PC-9 (cell line): ENCODE measurements at regions not wholly inside any gene's neighbourhood (a gene's known extent, or its start where the extent isn't known, plus 50 kb on each side); places are given as distances from the start of the nearest gene placed in this dataset.

Source experiments
- EZH2 ChIP-seq: fragments of 200-600 bp; sonication (generic); IDR thresholded peaks from 2 replicates; pipeline ENCODE4 v1.8.0; 2017; ENCODE audit warnings: antibody characterized with exemption, low read depth
- TF ChIP-seq, protein P1 (sequence below): fragments of 200-600 bp; sonication (generic); conservative IDR thresholded peaks from 2 replicates; pipeline ENCODE4 v1.6.1; 2017; ENCODE audit warnings: mixed run types, antibody characterized with exemption, mild to moderate bottlenecking, moderate library complexity

DNA sequence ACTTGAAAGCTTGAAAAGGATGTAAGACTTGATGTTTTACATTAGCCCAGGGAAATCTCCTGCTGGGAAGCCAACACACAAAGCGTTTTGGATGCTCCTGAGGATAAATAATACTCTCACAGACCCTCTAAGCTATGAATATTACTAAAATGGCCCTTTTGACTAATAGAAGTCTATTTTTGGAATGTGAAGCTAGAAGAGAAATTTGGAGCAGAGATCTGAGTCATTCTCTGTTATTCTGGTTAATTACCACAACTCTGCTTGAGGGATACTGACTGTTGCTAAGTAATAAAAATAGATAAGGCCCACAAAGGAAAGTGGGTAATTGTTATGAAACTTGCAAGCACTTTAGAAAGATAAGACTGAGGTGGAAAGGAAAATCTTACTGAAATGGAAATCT is 346.2 kb upstream of the STXBP6 start:
- TF ChIP-seq, protein P1, sequence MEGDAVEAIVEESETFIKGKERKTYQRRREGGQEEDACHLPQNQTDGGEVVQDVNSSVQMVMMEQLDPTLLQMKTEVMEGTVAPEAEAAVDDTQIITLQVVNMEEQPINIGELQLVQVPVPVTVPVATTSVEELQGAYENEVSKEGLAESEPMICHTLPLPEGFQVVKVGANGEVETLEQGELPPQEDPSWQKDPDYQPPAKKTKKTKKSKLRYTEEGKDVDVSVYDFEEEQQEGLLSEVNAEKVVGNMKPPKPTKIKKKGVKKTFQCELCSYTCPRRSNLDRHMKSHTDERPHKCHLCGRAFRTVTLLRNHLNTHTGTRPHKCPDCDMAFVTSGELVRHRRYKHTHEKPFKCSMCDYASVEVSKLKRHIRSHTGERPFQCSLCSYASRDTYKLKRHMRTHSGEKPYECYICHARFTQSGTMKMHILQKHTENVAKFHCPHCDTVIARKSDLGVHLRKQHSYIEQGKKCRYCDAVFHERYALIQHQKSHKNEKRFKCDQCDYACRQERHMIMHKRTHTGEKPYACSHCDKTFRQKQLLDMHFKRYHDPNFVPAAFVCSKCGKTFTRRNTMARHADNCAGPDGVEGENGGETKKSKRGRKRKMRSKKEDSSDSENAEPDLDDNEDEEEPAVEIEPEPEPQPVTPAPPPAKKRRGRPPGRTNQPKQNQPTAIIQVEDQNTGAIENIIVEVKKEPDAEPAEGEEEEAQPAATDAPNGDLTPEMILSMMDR, result no peak
- no peak for TF ChIP-seq EZH2
